ENCODE measurements at regions not wholly inside any gene's neighbourhood (a gene's known extent, or its start where the extent isn't known, plus 50 kb on each side); places are given as distances from the start of the nearest gene placed in this dataset.

DNA sequence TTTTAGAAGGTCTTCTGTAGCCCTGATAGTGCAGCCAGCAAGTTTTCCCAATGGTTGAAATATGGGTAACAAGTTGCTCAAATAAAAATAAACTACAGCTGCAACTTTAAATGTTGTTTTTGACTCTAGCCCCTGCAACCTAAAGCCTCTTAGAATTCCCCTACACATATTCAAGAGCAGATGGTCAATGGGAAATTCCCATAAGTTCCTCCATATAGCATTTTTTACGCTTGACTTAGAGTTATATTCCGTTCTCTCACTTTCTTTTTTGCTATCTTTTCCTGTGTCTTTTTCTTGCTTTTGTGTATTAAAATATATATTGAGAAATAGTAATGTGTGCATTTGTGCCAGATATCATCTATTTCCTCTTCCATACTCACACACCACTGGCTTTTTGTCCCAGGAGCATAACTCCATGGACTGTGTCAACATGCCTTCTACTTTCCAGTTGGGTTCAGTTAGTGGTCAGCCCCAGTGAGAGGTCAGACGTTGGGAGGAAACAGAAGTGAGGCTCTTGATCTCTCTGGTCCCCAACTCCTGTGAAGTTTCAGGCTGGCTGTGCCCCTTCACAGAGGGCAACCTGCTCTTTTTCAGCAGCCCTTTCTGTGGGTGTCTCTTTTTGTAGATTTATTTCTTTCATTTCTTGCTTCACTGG lies 63.3 kb upstream of the TP63 start:
- TF ChIP-seq, protein P1, sequence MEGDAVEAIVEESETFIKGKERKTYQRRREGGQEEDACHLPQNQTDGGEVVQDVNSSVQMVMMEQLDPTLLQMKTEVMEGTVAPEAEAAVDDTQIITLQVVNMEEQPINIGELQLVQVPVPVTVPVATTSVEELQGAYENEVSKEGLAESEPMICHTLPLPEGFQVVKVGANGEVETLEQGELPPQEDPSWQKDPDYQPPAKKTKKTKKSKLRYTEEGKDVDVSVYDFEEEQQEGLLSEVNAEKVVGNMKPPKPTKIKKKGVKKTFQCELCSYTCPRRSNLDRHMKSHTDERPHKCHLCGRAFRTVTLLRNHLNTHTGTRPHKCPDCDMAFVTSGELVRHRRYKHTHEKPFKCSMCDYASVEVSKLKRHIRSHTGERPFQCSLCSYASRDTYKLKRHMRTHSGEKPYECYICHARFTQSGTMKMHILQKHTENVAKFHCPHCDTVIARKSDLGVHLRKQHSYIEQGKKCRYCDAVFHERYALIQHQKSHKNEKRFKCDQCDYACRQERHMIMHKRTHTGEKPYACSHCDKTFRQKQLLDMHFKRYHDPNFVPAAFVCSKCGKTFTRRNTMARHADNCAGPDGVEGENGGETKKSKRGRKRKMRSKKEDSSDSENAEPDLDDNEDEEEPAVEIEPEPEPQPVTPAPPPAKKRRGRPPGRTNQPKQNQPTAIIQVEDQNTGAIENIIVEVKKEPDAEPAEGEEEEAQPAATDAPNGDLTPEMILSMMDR (conservative IDR thresholded peaks at IDR 0.05), result no peak
- no peak for TF ChIP-seq ZFX (IDR thresholded peaks at IDR 0.05)

Data from C4-2B (cell line).